ENCODE measurements at regions not wholly inside any gene's neighbourhood (a gene's known extent, or its start where the extent isn't known, plus 50 kb on each side); places are given as distances from the start of the nearest gene placed in this dataset.

DNA sequence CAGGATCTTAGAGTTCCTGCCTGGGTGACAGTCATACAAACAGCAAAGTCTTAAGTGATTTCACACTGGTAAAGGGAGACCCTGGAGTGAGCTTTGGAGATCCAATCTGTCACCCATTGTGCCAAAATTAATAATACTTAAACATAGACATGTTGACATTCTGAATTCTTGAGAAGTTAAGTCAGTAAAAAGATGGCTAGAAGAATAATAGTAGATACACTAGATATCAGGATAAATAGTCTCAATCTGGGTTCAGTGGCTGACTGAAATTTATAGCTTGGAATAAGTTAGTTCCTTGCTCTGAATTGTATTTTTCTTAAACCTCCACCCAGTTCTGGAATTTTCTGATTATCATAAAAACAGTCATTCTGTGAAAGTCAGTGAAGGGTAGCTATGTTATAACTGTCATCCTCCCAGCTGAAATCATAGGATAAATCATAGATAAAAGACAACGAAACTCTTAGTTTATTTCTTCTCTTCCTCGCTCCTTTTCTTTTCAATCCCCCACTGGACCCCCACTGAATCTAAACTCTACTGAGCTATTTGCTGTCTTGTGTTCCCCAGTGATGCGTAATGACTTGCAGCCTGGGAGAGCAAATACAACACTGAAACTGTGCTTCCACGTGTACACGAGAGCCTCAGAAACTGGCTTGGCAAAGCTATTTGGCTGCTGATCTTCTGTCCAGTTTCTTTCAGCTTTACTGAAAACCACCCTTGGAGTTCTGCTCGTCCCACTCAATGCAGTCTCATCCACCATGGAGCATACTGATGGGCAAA is 175.4 kb upstream of the TP63 start:
- no peak overlapping the region for H3K27ac ChIP-seq
- H3K9me3 ChIP-seq, result no peaks in the 10 kb centered on the region
- H3K27me3 ChIP-seq (replicated peaks; ENCODE audit: insufficient read depth), result no peaks in the 10 kb centered on the region
- intact Hi-C loops (cut with DNase I), result no loop called here
- no peaks in the 10 kb centered on the region for H3K36me3 ChIP-seq
- WGBS, result 58% methylated on average over 6 of the region's 6 CpGs
- no peaks in the 10 kb centered on the region for H3K4me1 ChIP-seq (replicated peaks)
- no peak overlapping the region for H3K4me3 ChIP-seq
- no peak for TF ChIP-seq POLR2A (IDR thresholded peaks at IDR 0.05)
- no peak for DNase-seq (ENCODE audit: low spot score)

DNA sequence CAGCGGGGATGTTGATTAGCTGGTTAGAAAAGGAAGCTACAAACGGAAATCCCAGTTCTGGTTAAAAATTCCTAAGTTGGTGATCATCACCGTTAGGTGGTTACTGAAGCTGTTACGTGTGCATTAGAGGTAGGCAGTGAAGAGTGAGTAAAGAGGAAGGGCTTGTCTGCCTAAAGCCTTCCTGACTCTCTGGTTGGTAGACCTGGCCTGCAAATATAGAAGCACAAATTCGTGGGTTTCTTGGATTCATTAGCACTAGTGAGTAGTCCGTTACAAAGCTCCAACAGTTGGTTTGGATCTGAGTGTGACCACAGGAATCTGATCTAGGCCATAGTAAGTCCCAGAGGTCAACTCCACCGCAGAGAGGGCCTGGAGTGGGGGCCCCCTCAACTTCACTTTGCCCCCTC is 174.0 kb upstream of the TP63 start:
- Histone ChIP-seq H3K4me1 (replicated peaks) (no peaks in the 10 kb centered on the region), H3K4me3 (no peak overlapping the region), H3K27me3 (replicated peaks; ENCODE audit: insufficient read depth) (no peaks in the 10 kb centered on the region), H3K9me3 (no peaks in the 10 kb centered on the region), H3K36me3 (no peaks in the 10 kb centered on the region), H3K27ac (no peak overlapping the region)
- TF ChIP-seq POLR2A (IDR thresholded peaks at IDR 0.05) (no peak), POLR2AphosphoS5 (IDR thresholded peaks at IDR 0.05) (no peak)
- TF ChIP-seq, protein P1, sequence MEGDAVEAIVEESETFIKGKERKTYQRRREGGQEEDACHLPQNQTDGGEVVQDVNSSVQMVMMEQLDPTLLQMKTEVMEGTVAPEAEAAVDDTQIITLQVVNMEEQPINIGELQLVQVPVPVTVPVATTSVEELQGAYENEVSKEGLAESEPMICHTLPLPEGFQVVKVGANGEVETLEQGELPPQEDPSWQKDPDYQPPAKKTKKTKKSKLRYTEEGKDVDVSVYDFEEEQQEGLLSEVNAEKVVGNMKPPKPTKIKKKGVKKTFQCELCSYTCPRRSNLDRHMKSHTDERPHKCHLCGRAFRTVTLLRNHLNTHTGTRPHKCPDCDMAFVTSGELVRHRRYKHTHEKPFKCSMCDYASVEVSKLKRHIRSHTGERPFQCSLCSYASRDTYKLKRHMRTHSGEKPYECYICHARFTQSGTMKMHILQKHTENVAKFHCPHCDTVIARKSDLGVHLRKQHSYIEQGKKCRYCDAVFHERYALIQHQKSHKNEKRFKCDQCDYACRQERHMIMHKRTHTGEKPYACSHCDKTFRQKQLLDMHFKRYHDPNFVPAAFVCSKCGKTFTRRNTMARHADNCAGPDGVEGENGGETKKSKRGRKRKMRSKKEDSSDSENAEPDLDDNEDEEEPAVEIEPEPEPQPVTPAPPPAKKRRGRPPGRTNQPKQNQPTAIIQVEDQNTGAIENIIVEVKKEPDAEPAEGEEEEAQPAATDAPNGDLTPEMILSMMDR (IDR thresholded peaks at IDR 0.05), result no peak
- no peak for DNase-seq (ENCODE audit: low spot score)
- intact Hi-C loops (cut with DNase I), result no loop called here
- WGBS, result 86% methylated on average over 7 of the region's 7 CpGs

DNA sequence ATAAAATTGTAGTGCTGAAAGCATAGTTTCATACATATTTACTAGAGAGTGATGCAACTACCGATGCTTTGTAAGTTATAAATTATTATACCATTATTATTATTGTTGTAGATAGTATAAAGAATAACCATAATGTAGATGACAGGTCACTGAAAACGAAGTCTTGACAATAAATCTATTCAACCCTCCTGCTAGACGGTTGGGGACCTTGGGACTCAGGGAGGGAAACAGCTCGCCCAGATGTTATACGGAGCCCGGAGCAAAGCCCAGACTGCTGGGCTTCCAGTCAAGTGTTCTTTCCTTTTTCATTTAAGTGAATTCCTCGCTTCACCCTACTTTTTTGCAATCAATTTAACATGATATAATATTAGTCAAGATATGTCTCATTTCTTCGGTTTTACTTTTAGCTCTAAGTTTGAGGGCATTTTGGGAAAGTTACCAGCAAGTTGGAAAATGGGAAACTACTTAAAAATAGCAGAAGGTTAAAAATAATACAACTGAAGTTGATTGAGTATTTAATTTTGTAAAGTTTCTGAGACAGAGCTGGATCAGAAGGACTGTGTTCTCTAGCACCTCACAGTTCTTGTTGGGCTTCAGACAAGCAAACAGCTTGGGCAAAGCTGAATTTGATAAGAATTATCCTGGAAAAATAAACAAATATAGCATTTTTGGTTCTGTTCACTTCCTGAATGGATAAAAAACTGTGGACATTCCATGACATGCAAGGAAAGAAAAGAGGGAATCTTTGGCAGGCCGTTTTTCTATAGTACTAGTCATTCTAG is 173.4 kb upstream of the TP63 start:
- no peaks in the 10 kb centered on the region for H3K36me3 ChIP-seq
- no peaks in the 10 kb centered on the region for H3K9me3 ChIP-seq
- no peaks in the 10 kb centered on the region for H3K4me1 ChIP-seq (replicated peaks)
- no peak for DNase-seq (ENCODE audit: low spot score)
- H3K27ac ChIP-seq, result no peak overlapping the region
- H3K4me3 ChIP-seq, result no peak overlapping the region
- H3K27me3 ChIP-seq (replicated peaks; ENCODE audit: insufficient read depth), result no peaks in the 10 kb centered on the region
- intact Hi-C loops (cut with DNase I), result no loop called here
- TF ChIP-seq POLR2A (IDR thresholded peaks at IDR 0.05), result no peak
- 86% methylated on average over 9 of the region's 9 CpGs for WGBS

DNA sequence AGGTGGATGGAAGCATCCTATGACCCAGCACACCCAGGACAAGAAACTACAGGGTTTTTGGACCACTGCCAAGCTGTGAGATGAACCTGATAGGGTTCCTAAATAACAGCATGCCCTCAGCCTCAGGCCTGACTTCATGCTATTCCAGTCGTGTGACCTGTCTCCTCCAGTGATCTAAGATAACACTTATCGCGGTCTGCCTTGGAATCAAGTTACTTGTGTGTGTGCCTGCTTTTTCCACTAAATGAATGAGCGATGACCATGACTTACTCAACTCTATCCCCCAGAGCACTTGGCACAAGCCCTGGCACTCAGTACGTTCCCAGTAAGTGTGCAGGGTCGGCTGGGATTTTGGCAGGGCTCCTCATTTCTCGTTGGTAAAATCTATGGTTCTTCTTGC is 172.7 kb upstream of the TP63 start:
- Histone ChIP-seq H3K36me3 (no peaks in the 10 kb centered on the region), H3K27ac (no peak overlapping the region), H3K27me3 (replicated peaks; ENCODE audit: insufficient read depth) (no peaks in the 10 kb centered on the region), H3K9me3 (no peaks in the 10 kb centered on the region), H3K4me1 (replicated peaks) (no peaks in the 10 kb centered on the region), H3K4me3 (no peak overlapping the region)
- intact Hi-C loops (cut with DNase I), result no loop called here
- WGBS, result 29% methylated on average over 7 of the region's 7 CpGs
- peak; percentile 27 for DNase-seq (ENCODE audit: low spot score)
- no peak for TF ChIP-seq POLR2AphosphoS5 (IDR thresholded peaks at IDR 0.05)
- TF ChIP-seq, protein P1 (IDR thresholded peaks at IDR 0.05), result no peak
- no peak for TF ChIP-seq POLR2A (IDR thresholded peaks at IDR 0.05)

DNA sequence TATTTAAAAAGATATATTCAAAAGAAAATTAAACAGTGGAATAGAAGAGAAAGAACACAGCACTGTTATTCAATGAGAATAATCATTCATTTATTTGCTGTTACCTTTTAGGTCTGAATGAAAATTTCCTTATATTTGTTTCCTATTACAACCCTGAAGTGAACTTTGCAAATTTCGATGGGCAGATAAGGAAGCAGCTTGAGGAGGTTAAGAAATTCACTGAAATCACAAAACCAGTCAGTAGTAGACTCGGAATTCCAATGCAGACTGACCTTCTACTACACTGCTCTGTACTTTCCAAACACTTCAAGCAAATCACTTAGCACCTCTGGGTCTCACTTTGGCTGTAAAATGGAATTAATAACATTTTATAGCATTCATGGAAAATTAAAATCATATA is 172.0 kb upstream of the TP63 start:
- Histone ChIP-seq H3K27me3 (replicated peaks; ENCODE audit: insufficient read depth) (no peaks in the 10 kb centered on the region), H3K36me3 (no peaks in the 10 kb centered on the region), H3K4me3 (no peak overlapping the region), H3K27ac (no peak overlapping the region), H3K4me1 (replicated peaks) (no peaks in the 10 kb centered on the region), H3K9me3 (no peaks in the 10 kb centered on the region)
- DNase-seq (ENCODE audit: low spot score), result no peak
- 52% methylated on average over 2 of the region's 2 CpGs for WGBS
- TF ChIP-seq, protein P1 (IDR thresholded peaks at IDR 0.05), result no peak
- TF ChIP-seq POLR2AphosphoS5 (IDR thresholded peaks at IDR 0.05) (no peak), POLR2A (IDR thresholded peaks at IDR 0.05) (no peak)
- intact Hi-C loops (cut with DNase I), result no loop called here

Measured in prostate gland (tissue), 2 donors.